GM03348 (cell line): ENCODE measurements at regions not wholly inside any gene's neighbourhood (a gene's known extent, or its start where the extent isn't known, plus 50 kb on each side); places are given as distances from the start of the nearest gene placed in this dataset.
"Not testable (repeated sequence)": the region's sequence is repeated elsewhere in the genome, so short reads cannot be mapped to it uniquely, and the experiment has no call there.

Source experiments
- DNase-seq: peaks from one replicate; pipeline ENCODE4 v3.0.0; 2012; ENCODE audit warnings: low spot score

- no peak for DNase-seq
These were observed 1413.8 kb downstream of the SI start for GRCh38 chr3:163664466-163664865.

GRCh38 chr3:163657088-163657487 lies 1421.2 kb downstream of the SI start:
- DNase-seq: no peak

DNA sequence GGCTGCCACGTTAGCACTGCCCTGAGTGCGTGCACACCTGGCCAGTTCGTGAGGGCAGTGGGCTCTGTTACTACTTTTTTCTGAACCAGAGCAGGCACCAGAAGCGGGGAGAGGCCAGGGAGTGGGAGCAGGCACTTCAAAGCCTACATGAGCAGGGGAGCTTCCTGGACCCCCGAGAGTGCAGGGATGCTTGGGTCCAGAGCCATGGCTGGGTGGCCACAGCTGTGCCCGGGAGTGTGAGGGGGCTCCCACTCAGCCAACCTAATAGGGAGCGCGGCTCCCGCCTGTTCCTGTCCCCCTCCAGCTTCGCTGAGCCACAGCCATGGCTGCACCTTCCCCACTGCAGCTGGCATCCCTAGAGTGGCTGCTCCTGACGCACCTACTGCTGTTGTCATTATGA lies 1423.3 kb downstream of the SI start:
- DNase-seq: no peak

DNA sequence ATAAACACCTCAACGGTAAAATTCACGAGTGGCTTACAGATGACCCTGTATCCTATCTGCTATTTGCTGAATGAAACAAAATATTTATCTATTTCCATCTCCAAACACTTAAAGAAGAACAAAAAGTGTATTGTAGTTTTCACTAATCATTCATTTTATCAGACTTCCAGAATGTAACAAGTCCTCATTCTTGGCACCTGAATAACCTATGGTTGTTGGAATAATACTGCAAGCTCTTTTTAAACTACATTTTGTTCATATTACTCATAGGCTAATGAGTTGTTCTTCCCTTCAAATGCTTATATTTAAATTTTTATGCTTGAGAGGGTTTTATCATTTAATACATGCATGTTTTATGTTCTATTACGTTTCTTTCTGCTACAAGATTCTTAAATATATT lies 1434.1 kb downstream of the SI start:
- no peak for DNase-seq

DNA sequence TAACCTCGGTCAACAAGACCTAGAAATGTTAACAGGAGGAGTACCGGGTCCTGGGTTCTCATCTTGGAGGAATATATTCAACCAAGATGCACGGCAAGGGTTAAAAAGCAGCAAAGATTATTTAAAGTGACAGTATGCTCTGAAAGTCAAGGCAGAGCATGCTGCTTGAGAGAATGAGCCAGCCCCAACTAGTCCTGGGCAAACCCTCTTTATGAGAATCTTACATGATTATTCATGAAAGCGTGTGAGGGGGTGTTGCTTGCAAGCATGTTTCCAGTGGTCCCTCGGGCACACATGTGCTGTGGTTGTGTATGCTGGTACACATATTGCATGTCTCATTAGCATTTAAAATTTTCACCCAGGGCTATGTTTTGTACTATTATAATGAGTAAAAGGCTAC lies 1445.6 kb downstream of the SI start:
- no peak for DNase-seq

DNA sequence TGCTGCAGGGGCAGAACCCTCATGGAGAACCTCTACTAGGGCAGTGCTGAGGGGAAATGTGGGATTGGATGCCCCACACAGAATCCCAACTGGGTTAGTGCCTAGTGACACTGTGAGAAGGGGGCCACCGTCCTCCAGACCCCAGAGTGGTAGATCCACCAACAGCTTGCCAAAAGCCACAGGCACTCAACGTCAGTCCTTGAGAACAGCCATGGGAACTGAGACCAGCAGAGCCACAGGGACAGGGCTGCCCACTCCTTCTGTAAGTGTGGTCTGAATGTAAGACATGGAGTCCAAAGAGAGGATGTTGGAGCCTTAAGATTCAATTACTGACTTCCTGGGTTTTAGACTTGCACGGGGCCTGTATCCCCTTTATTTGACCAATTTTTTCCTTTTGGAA lies 1451.5 kb downstream of the SI start:
- DNase-seq: no peak

- no peak for DNase-seq
These were observed 1455.9 kb downstream of the SI start for GRCh38 chr3:163622384-163622783.

GRCh38 chr3:163614886-163615285 lies 1463.4 kb downstream of the SI start:
- DNase-seq: no peak

- no peak for DNase-seq
These were observed 1472.4 kb downstream of the SI start for GRCh38 chr3:163605915-163606314.

DNA sequence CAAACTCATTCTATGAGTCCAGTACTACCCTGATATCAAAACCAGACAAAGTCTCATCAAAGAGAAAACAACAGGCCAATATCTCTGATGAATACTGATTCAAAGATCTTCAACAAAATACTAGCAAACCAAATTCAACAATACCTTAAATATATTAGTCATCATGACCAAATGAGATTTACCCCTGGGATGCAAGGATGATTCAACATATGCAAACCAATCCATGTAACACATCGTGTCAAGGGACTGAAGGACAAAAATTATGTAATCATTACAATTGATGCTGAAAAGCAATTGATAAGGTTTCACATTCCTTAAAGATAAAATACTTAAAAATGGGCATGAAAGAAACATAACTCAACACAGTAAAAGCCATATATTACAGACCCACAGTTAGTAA lies 1476.9 kb downstream of the SI start:
- DNase-seq: no peak

GRCh38 chr3:163587342-163587741 lies 1491.0 kb downstream of the SI start:
- no peak for DNase-seq

- no peak for DNase-seq
These were observed 1495.3 kb downstream of the SI start for GRCh38 chr3:163582967-163583366.

GRCh38 chr3:163577271-163577670 lies 1501.0 kb downstream of the SI start:
- DNase-seq: no peak

DNA sequence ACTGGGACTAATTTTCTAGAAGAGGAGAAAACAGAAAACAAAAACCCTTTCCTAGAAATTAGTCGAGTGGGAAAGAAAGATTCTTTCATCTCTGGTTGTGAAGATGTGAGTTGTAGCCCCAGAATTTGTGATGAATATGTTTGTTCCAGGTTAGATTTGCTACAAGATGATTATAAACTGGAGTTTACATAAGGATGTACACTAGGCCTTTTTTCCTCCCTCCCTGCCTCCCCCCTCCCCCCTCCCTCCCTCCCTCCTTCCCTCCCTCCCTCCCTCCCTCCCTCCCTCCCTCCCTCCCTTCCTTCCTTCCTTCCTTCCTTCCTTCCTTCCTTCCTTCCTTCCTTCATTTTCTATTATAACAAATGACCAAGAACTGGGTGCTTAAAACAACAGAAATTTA lies 1502.0 kb downstream of the SI start:
- DNase-seq: no peak

DNA sequence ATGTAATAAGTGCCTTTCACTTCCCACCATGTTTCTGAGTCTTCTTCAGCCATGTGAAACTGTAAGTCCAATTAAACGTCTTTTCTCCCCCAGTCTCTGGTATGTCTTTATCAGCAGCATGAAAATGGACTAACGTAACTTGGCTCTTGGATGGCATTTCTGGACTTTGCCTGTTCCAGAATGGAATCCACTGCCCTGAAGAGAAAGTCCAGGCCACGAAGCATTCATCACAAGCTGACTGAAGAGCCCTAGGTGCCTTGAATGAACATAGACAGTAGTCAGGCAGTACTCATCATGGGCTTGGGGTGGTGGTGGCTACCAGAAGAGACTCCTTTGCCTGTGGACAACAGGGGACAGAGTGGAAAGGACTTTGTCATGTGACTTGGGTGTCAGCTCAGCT lies 1505.0 kb downstream of the SI start:
- DNase-seq: no peak

- DNase-seq: no peak
These were observed 1505.4 kb downstream of the SI start for GRCh38 chr3:163572856-163573255.

GRCh38 chr3:163563485-163563884 lies 1514.8 kb downstream of the SI start:
- no peak for DNase-seq

GRCh38 chr3:163562625-163563024 lies 1515.7 kb downstream of the SI start:
- DNase-seq: no peak

GRCh38 chr3:163561151-163561550 lies 1517.1 kb downstream of the SI start:
- no peak for DNase-seq

DNA sequence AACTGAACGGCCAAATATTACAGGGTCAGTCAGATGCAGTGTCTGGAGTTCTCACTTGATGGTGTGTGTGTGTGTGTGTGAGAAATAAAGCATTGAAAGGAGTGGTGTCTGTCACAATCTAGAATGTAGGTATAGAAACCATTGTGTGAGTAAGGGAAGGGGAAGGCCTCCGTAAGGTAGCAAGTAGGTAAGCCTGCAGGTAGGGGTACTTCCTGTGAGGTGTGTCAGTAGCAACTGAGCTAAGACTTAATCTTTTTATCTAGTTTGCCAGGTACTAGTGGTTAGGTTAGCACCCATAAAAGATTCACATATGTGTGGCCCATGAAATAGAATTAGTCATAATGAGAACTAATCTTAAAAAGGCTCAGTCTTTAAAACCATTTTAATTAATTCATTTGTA lies 1517.8 kb downstream of the SI start:
- no peak for DNase-seq

- DNase-seq: no peak
These were observed 1521.3 kb downstream of the SI start for GRCh38 chr3:163556813-163557523.

DNA sequence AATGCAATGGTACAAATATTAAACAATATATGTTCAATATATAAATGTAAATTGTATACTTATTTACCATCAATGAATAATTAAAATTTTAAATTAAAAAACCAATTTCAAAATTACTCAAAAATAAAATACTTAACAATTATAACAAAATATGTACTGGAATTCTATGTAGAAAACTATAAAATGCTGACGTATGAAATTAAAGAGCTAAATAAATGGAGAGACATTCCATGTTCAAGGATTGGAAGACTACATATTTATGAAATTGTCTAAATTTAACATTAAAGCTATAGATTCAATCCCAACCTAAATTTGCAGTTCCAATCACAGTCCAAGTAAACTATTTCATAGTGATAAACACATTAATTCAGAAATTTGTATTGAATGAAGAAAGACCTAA lies 1522.4 kb downstream of the SI start:
- no peak for DNase-seq

DNA sequence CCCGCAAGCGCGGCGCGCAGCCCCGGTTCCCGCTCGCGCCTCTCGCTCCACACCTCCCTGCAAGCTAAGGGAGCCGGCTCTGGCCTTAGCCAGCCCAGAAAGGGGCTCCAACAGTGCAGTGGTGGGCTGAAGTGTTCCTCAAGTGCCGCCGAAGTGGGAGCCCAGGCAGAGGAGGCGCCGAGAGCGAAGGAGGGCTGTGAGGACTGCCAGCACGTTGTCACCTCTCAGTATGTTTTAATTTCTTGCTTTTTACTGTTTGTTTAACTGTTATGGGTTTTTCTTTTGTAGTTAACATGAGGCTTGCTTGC lies 1525.7 kb downstream of the SI start:
- no peak for DNase-seq

DNA sequence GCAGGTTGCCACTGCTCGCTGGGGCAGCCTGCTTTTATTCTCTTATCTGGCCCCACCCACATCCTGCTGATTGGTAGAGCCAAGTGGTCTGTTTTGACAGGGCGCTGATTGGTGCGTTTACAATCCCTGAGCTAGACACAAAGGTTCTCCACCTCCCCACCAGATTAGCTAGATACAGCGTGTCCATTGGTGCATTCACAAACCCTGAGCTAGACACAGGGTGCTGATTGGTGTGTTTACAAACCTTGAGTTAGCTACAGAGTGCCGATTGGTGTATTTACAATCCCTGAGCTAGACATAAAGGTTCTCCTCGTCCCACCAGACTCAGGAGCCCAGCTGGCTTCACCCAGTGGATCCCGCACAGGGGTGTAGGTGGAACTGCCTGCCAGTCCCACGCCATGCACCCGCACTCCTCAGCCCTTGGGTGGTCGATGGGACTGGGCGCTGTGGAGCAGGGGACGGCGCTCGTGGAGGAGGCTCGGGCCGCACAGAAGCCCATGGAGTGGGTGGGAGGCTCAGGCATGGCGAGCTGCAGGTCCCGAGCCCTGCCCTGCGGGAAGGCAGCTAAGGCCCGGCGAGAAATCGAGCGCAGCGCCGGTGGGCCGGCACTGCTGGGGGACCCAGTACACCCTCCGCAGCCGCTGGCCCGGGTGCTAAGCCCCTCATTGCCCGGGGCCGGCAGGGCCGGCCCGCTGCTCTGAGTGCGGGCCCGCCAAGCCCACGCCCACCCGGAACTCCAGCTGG lies 1526.2 kb downstream of the SI start:
- not testable (repeated sequence) for DNase-seq
